Lung microvascular endothelial cell (primary cell): ENCODE measurements at regions not wholly inside any gene's neighbourhood (a gene's known extent, or its start where the extent isn't known, plus 50 kb on each side); places are given as distances from the start of the nearest gene placed in this dataset.
"Not testable (repeated sequence)": the region's sequence is repeated elsewhere in the genome, so short reads cannot be mapped to it uniquely, and the experiment has no call there.

Experiments used
- DNase-seq, 2 donors: peaks; one replicate each; pipeline versions ENCODE4 v3.0.0 to v3.0.0-alpha.2; 2010; ENCODE audit warnings: low read depth in 2 of 2

- DNase-seq = not testable (repeated sequence)
These were observed 78.7 kb upstream of the DRD5 start for GRCh38 chr4:9702696-9703095.

GRCh38 chr4:9703391-9703790, 78.0 kb upstream of the DRD5 start:
- peak; percentile 43 to 50 for DNase-seq

- DNase-seq = not testable (repeated sequence)
These were observed 77.3 kb upstream of the DRD5 start for GRCh38 chr4:9704126-9704525.

GRCh38 chr4:9704551-9705332, 76.7 kb upstream of the DRD5 start:
- no peak for DNase-seq

GRCh38 chr4:9707281-9707680, 74.2 kb upstream of the DRD5 start:
- DNase-seq = not testable (repeated sequence)

GRCh38 chr4:9707936-9708335, 73.5 kb upstream of the DRD5 start:
- not testable (repeated sequence) for DNase-seq

GRCh38 chr4:9709724-9710123, 71.7 kb upstream of the DRD5 start:
- no peak for DNase-seq

GRCh38 chr4:9715271-9715670, 66.2 kb upstream of the DRD5 start:
- DNase-seq = not testable (repeated sequence)

GRCh38 chr4:9716093-9716492, 65.3 kb upstream of the DRD5 start:
- no peak for DNase-seq

GRCh38 chr4:9718246-9718939, 63.0 kb upstream of the DRD5 start:
- not testable (repeated sequence) for DNase-seq

- not testable (repeated sequence) for DNase-seq
These were observed 59.3 kb upstream of the DRD5 start for GRCh38 chr4:9722131-9722530.
